Keratinocyte (primary cell): ENCODE measurements at regions not wholly inside any gene's neighbourhood (a gene's known extent, or its start where the extent isn't known, plus 50 kb on each side); places are given as distances from the start of the nearest gene placed in this dataset.

Experiments
- DNase-seq: peaks from one replicate; pipeline ENCODE4 v3.0.0-alpha.2; 2011; ENCODE audit warnings: low read depth, missing footprints, low spot score
- FAIRE-seq: peaks from 2 replicates; lab custom pipeline; 2011; peaks lifted over from hg19 to GRCh38; lab: Jason Lieb, UNC
- H2AFZ ChIP-seq: 2 replicates; pipeline ENCODE4 v1.6.0; 2012; ENCODE audit warnings: low read length, control low read depth, inconsistent platforms; ENCODE audit not compliant: control insufficient read depth
- H3K27ac ChIP-seq: 2 replicates; pipeline ENCODE4 v1.5.1; 2011; ENCODE audit warnings: low read length; ENCODE audit not compliant: control insufficient read depth, insufficient read depth
- H3K27me3 ChIP-seq: 3 replicates; pipeline ENCODE4 v1.6.0; 2011; ENCODE audit warnings: low read length; ENCODE audit not compliant: control insufficient read depth, insufficient read depth; ENCODE audit errors: extremely low read depth
- H3K36me3 ChIP-seq, 2 experiments: 2 replicates in 1 of 2; 3 replicates in 1 of 2; pipeline ENCODE4 v1.5.1; 2011; ENCODE audit warnings: low read length in 2 of 2, mild to moderate bottlenecking in 1 of 2; ENCODE audit not compliant: control insufficient read depth in 2 of 2, insufficient read depth in 2 of 2; ENCODE audit errors: extremely low read depth in 1 of 2
- H3K4me1 ChIP-seq: 3 replicates; pipeline ENCODE4 v1.5.1; 2011; ENCODE audit warnings: low read length; ENCODE audit not compliant: control insufficient read depth, insufficient read depth; ENCODE audit errors: extremely low read depth
- H3K4me2 ChIP-seq: 3 replicates; pipeline ENCODE4 v1.6.0; 2011; ENCODE audit warnings: low read depth, low read length; ENCODE audit not compliant: control insufficient read depth, insufficient read depth; ENCODE audit errors: extremely low read depth
- H3K4me3 ChIP-seq, 3 experiments: fragments of 200-600 bp in 1 of 3; sonication (generic) in 1 of 3; 2 replicates in 2 of 3; 3 replicates in 1 of 3; pipeline ENCODE4 v1.5.1; 2011 to 2016; ENCODE audit warnings: low read length in 3 of 3, mild to moderate bottlenecking in 3 of 3, control low read depth in 2 of 3, inconsistent platforms in 1 of 3, low read depth in 1 of 3, mixed read lengths in 1 of 3, mixed run types in 1 of 3, moderate library complexity in 1 of 3; ENCODE audit not compliant: control insufficient read depth in 2 of 3, insufficient read depth in 2 of 3; ENCODE audit errors: extremely low read depth in 1 of 3
- H3K79me2 ChIP-seq: 2 replicates; pipeline ENCODE4 v1.6.0; 2012; ENCODE audit warnings: low read length; ENCODE audit not compliant: control insufficient read depth, insufficient read depth
- H3K9ac ChIP-seq: 3 replicates; pipeline ENCODE4 v1.6.0; 2011; ENCODE audit warnings: low read length; ENCODE audit not compliant: control insufficient read depth, insufficient read depth; ENCODE audit errors: extremely low read depth
- H3K9me1 ChIP-seq: 3 replicates; pipeline ENCODE4 v1.6.0; 2011; ENCODE audit warnings: low read length; ENCODE audit not compliant: control insufficient read depth, insufficient read depth; ENCODE audit errors: extremely low read depth
- H3K9me3 ChIP-seq: 2 replicates; pipeline ENCODE4 v1.5.1; 2012; ENCODE audit warnings: low read depth, low read length; ENCODE audit not compliant: control insufficient read depth
- H4K20me1 ChIP-seq: 3 replicates; pipeline ENCODE4 v1.6.0; 2011; ENCODE audit warnings: low read length; ENCODE audit not compliant: control insufficient read depth, insufficient read depth; ENCODE audit errors: extremely low read depth
- EZH2 ChIP-seq: IDR thresholded peaks from one replicate; pipeline ENCODE4 v1.6.1; 2012; ENCODE audit warnings: inconsistent platforms, mild to moderate bottlenecking, low read length, moderate library complexity
- dilution Hi-C: fragments of 300-500 bp; cut with MboI; formaldehyde crosslinking; loops from one replicate; pipeline ENCODE4 v1.7.0; 2020; ENCODE audit warnings: low sequenced_read_pairs; ENCODE audit not compliant: extremely low pct_ligation_motif_present
- TF ChIP-seq, protein P1 (sequence below), 3 experiments: IDR thresholded peaks in 1 of 3; conservative IDR thresholded peaks in 1 of 3; optimal IDR thresholded peaks in 1 of 3; 2 replicates in 2 of 3; 3 replicates in 1 of 3; pipeline versions ENCODE3 to v1.5.1; 2011; ENCODE audit warnings: low read length in 3 of 3, mild to moderate bottlenecking in 3 of 3, moderate library complexity in 2 of 3, control low read depth in 1 of 3, inconsistent platforms in 1 of 3; ENCODE audit not compliant: insufficient read depth in 2 of 3; ENCODE audit errors: extremely low read depth in 1 of 3

- H3K9ac ChIP-seq: no peak overlapping the region
- no peak for DNase-seq
- H3K4me1 ChIP-seq: no peaks in the 10 kb centered on the region
- no peak for FAIRE-seq
- no peak overlapping the region for H3K4me3 ChIP-seq
- no peaks in the 10 kb centered on the region for H3K36me3 ChIP-seq
- no peak overlapping the region for H2AFZ ChIP-seq
- no peaks in the 10 kb centered on the region for H3K27me3 ChIP-seq
- no peak for TF ChIP-seq EZH2
- TF ChIP-seq, protein P1, sequence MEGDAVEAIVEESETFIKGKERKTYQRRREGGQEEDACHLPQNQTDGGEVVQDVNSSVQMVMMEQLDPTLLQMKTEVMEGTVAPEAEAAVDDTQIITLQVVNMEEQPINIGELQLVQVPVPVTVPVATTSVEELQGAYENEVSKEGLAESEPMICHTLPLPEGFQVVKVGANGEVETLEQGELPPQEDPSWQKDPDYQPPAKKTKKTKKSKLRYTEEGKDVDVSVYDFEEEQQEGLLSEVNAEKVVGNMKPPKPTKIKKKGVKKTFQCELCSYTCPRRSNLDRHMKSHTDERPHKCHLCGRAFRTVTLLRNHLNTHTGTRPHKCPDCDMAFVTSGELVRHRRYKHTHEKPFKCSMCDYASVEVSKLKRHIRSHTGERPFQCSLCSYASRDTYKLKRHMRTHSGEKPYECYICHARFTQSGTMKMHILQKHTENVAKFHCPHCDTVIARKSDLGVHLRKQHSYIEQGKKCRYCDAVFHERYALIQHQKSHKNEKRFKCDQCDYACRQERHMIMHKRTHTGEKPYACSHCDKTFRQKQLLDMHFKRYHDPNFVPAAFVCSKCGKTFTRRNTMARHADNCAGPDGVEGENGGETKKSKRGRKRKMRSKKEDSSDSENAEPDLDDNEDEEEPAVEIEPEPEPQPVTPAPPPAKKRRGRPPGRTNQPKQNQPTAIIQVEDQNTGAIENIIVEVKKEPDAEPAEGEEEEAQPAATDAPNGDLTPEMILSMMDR (optimal IDR thresholded peaks at IDR 0.05 in 1 of 3, IDR thresholded peaks at IDR 0.05 in 1 of 3, conservative IDR thresholded peaks at IDR 0.05 in 1 of 3; ENCODE audit: extremely low read depth in 1 of 3, insufficient read depth in 2 of 3, low read length in 3 of 3): no peak
- no peaks in the 10 kb centered on the region for H3K79me2 ChIP-seq
- H3K9me1 ChIP-seq: no peaks in the 10 kb centered on the region
- no peak overlapping the region for H3K27ac ChIP-seq
- H3K4me2 ChIP-seq: no peak overlapping the region
- H3K9me3 ChIP-seq: no peaks in the 10 kb centered on the region
- dilution Hi-C loops: no loop called here
- no peaks in the 10 kb centered on the region for H4K20me1 ChIP-seq
Measured at GRCh38 chr4:173860094-173860493, 330.1 kb upstream of the HAND2 start.

GRCh38 chr4:173859091-173859713, 329.2 kb upstream of the HAND2 start:
- no peaks in the 10 kb centered on the region for H3K27me3 ChIP-seq
- H2AFZ ChIP-seq: no peak overlapping the region
- no peaks in the 10 kb centered on the region for H3K9me1 ChIP-seq
- no peak overlapping the region for H3K4me2 ChIP-seq
- dilution Hi-C loops: no loop called here
- H3K9me3 ChIP-seq: no peaks in the 10 kb centered on the region
- H3K79me2 ChIP-seq: no peaks in the 10 kb centered on the region
- no peaks in the 10 kb centered on the region for H4K20me1 ChIP-seq
- H3K9ac ChIP-seq: no peak overlapping the region
- no peaks in the 10 kb centered on the region for H3K36me3 ChIP-seq
- H3K4me3 ChIP-seq: no peak overlapping the region
- no peak for FAIRE-seq
- no peak overlapping the region for H3K27ac ChIP-seq
- DNase-seq: no peak
- TF ChIP-seq, protein P1 (optimal IDR thresholded peaks at IDR 0.05 in 1 of 3, IDR thresholded peaks at IDR 0.05 in 1 of 3, conservative IDR thresholded peaks at IDR 0.05 in 1 of 3; ENCODE audit: extremely low read depth in 1 of 3, insufficient read depth in 2 of 3, low read length in 3 of 3): no peak
- TF ChIP-seq EZH2: no peak
- no peaks in the 10 kb centered on the region for H3K4me1 ChIP-seq
